Effector memory CD8-positive, alpha-beta T cell (primary cell): ENCODE measurements at regions not wholly inside any gene's neighbourhood (a gene's known extent, or its start where the extent isn't known, plus 50 kb on each side); places are given as distances from the start of the nearest gene placed in this dataset.
"Not testable (repeated sequence)": the region's sequence is repeated elsewhere in the genome, so short reads cannot be mapped to it uniquely, and the experiment has no call there.

ENCODE experiments used
- ATAC-seq: fragments of 150-1000 bp; cut with Tn5 transposase; replicated peaks from 2 replicates; pipeline ENCODE4 v1.10.0; 2021; ENCODE audit warnings: mild to moderate bottlenecking, moderate library complexity
- DNase-seq, 3 experiments: peaks; one replicate each; pipeline ENCODE4 v3.0.0; 2021
- H3K27ac Mint-ChIP-seq, 2 donors: one replicate each; pipeline ENCODE4 v1.8.0; 2022; ENCODE audit warnings: mild to moderate bottlenecking in 2 of 2, mixed read lengths in 2 of 2, moderate library complexity in 2 of 2
- H3K27me3 Mint-ChIP-seq, 2 donors: one replicate each; pipeline ENCODE4 v1.8.0; 2022; ENCODE audit warnings: mixed read lengths in 2 of 2
- H3K36me3 Mint-ChIP-seq: one replicate; pipeline ENCODE4 v1.8.0; 2022; ENCODE audit warnings: mild to moderate bottlenecking, moderate library complexity, mixed read lengths; ENCODE audit not compliant: insufficient read depth
- H3K4me1 Mint-ChIP-seq, 2 donors: one replicate each; pipeline ENCODE4 v1.8.0; 2022; ENCODE audit warnings: low read depth in 2 of 2, mixed read lengths in 2 of 2
- H3K4me3 Mint-ChIP-seq, 2 donors: one replicate each; pipeline ENCODE4 v1.8.0; 2022; ENCODE audit warnings: mild to moderate bottlenecking in 2 of 2, mixed read lengths in 2 of 2, moderate library complexity in 2 of 2
- H3K9me3 Mint-ChIP-seq, 2 donors: one replicate each; pipeline ENCODE4 v1.8.0; 2022; ENCODE audit warnings: mixed read lengths in 2 of 2

DNA sequence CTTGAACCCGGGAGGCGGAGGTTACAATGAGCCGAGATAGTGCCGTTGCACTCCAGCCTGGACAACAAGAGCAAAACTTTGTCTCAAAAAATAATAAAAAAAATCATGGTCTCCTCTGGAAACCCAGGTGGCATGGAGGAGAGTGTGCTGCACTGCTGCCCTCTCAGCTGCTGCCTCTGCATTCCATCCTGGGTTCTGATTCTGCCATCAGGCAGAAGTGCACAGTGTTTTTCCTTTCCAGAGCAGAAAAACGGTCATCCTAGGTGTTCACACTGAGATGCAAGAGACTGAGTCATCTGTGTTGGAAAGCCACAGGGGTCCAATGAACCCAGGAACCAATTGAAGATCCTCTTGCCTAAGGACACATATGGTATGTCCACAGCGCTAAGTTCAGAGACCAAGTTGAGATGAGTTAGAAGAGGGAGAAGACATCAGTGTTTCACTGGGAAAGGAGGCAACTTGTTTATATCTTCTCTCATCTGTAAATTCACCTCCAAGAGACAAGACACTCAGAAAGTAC lies 88.8 kb upstream of the DMRT1 start:
- DNase-seq (no peak), ATAC-seq (no peak)
- Mint-ChIP-seq H3K4me1 (peaks cover 19 to 29% of the 10 kb centered on the region in 2 donors), H3K9me3 (no peaks in the 10 kb centered on the region), H3K36me3 (no peaks in the 10 kb centered on the region), H3K27me3 (peaks cover 0 to 8% of the 10 kb centered on the region in 2 donors), H3K4me3 (no peak overlapping the region), H3K27ac (no peak overlapping the region)

GRCh38 chr9:753734-754133 lies 87.8 kb upstream of the DMRT1 start:
- ATAC-seq, H3K36me3 Mint-ChIP-seq: not testable (repeated sequence)

GRCh38 chr9:754150-754931 lies 87.2 kb upstream of the DMRT1 start:
- Mint-ChIP-seq H3K4me1 (peaks cover 10 to 17% of the 10 kb centered on the region in 2 donors), H3K9me3 (no peaks in the 10 kb centered on the region), H3K27ac (no peak overlapping the region), H3K36me3 (no peaks in the 10 kb centered on the region), H3K27me3 (peaks cover 0 to 8% of the 10 kb centered on the region in 2 donors), H3K4me3 (no peak overlapping the region)
- no peak for ATAC-seq
- DNase-seq, result no peak

More at GRCh38 chr9:753734-754133, 87.8 kb upstream of the DMRT1 start:
- not testable (repeated sequence) for H3K9me3 Mint-ChIP-seq, DNase-seq, H3K27ac Mint-ChIP-seq, H3K4me3 Mint-ChIP-seq, H3K27me3 Mint-ChIP-seq
- peaks cover 16 to 20% of the 10 kb centered on the region in 2 donors for H3K4me1 Mint-ChIP-seq

DNA sequence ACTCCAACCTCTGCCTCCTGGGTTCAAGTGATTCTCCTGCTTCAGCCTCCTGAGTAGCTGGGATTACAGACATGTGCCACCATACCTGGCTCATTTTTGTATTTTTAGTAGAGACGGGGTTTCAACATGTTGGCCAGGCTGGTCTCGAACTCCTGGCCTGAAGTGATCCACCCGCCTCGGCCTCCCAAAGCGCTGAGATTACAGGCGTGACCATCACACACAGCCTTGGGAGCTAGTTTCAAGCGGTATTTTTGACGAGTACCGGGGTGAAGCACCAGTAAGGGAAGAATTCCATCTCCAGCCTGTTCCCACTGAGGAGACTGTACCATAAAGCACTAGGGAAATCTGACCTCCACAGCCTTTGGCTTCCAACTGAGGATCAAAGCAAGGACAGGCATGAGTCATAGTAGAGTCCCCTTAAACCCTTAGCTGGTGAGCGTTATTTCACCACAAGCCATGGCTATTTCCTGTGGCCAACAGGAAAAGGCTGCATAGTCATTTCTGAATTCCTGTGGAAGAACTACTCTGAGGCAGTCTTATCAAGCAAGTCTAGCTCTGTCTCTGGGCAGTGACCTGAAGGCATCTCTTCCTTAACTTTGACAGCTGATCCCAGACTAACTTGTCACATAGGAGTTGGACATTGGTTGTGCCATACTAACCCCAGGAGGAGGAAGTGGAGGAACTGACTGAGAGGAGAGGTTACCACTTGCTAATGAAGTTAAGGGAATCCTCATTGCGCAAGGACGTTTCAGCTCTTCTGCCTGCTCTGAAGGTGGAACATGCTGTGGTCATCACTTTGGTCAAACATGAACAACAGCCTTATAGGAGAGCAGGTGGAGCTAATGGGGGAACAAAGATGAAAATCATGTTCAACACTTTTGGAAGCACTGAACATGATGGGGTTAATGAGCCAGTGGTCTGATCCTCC lies 85.8 kb upstream of the DMRT1 start:
- peaks cover 0 to 9% of the 10 kb centered on the region in 2 donors for H3K27me3 Mint-ChIP-seq
- H3K4me3 Mint-ChIP-seq, result no peak overlapping the region
- H3K36me3 Mint-ChIP-seq, result no peaks in the 10 kb centered on the region
- ATAC-seq (no peak), DNase-seq (no peak)
- no peak overlapping the region for H3K27ac Mint-ChIP-seq
- H3K9me3 Mint-ChIP-seq, result no peaks in the 10 kb centered on the region
- peaks cover under 1 to 4% of the 10 kb centered on the region in 2 donors for H3K4me1 Mint-ChIP-seq

GRCh38 chr9:757246-757881 lies 84.1 kb upstream of the DMRT1 start:
- H3K36me3 Mint-ChIP-seq, result no peaks in the 10 kb centered on the region
- ATAC-seq (no peak), DNase-seq (no peak)
- no peak overlapping the region for H3K27ac Mint-ChIP-seq
- H3K9me3 Mint-ChIP-seq, result no peaks in the 10 kb centered on the region
- no peak overlapping the region for H3K4me3 Mint-ChIP-seq
- peaks cover 4 to 26% of the 10 kb centered on the region in 2 donors for H3K27me3 Mint-ChIP-seq
- peaks cover 0 to 3% of the 10 kb centered on the region in 2 donors for H3K4me1 Mint-ChIP-seq

DNA sequence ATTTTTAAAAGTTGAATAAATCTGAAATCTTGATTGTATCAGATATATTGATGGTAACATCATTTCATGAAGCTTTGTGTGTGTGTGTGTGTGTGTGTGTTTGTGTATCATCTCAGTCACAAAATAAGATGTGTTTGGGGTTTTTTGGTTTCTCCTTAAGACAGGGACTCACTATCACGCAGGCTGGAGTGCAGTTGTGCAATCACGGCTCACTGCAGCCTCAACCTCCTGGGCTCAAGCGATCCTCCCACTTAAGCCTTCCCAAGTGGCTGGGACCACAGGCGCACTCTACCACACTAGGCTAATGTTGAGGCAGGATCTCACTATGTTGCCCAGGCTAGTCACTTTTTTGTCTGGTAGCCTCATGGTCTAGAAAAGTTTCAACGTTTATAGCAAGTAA lies 83.4 kb upstream of the DMRT1 start:
- H3K4me3 Mint-ChIP-seq, result no peak overlapping the region
- DNase-seq (no peak), ATAC-seq (no peak)
- H3K36me3 Mint-ChIP-seq, result no peaks in the 10 kb centered on the region
- H3K4me1 Mint-ChIP-seq, result peaks cover 0 to 3% of the 10 kb centered on the region in 2 donors
- H3K27ac Mint-ChIP-seq, result no peak overlapping the region
- H3K9me3 Mint-ChIP-seq, result no peaks in the 10 kb centered on the region
- peaks cover 5 to 30% of the 10 kb centered on the region in 2 donors for H3K27me3 Mint-ChIP-seq

DNA sequence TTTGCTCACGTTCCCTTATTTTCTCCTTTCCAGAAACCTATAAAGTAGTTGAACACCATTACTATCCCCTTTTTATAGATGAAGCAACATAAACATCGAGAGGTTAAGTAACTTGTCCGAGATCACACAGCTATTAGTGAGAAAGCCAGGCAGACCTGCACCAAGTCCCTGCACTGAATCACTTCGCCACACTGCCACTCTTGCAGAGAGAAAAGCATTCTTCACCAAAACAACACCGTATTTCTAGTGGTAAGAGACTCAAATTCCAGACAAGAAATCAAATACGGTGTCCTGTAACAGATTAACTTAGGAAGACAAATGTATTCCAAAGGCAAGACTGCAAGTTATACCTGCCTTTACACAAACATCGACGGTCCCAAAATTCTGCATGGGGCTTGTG lies 82.0 kb upstream of the DMRT1 start:
- no peak overlapping the region for H3K4me3 Mint-ChIP-seq
- peaks cover 11 to 38% of the 10 kb centered on the region in 2 donors for H3K27me3 Mint-ChIP-seq
- no peaks in the 10 kb centered on the region for H3K9me3 Mint-ChIP-seq
- H3K36me3 Mint-ChIP-seq, result no peaks in the 10 kb centered on the region
- ATAC-seq, result no peak
- no peak for DNase-seq
- peaks cover 5 to 9% of the 10 kb centered on the region in 2 donors for H3K4me1 Mint-ChIP-seq
- H3K27ac Mint-ChIP-seq, result no peak overlapping the region

- H3K4me3 Mint-ChIP-seq, result no peak overlapping the region
- no peaks in the 10 kb centered on the region for H3K36me3 Mint-ChIP-seq
- peaks cover 5 to 9% of the 10 kb centered on the region in 2 donors for H3K4me1 Mint-ChIP-seq
- H3K27me3 Mint-ChIP-seq, result peaks cover 11 to 42% of the 10 kb centered on the region in 2 donors
- H3K9me3 Mint-ChIP-seq, result no peaks in the 10 kb centered on the region
- no peak for DNase-seq
- H3K27ac Mint-ChIP-seq, result no peak overlapping the region
- no peak for ATAC-seq
Observed at GRCh38 chr9:759983-760736, 81.3 kb upstream of the DMRT1 start.

GRCh38 chr9:761176-761792 lies 80.2 kb upstream of the DMRT1 start:
- no peak for ATAC-seq
- Mint-ChIP-seq H3K27me3 (peaks cover 19 to 48% of the 10 kb centered on the region in 2 donors), H3K4me1 (peaks cover 5 to 6% of the 10 kb centered on the region in 2 donors), H3K4me3 (no peak overlapping the region), H3K27ac (no peak overlapping the region), H3K9me3 (no peaks in the 10 kb centered on the region), H3K36me3 (no peaks in the 10 kb centered on the region)
- DNase-seq, result no peak

GRCh38 chr9:761793-762560 lies 79.5 kb upstream of the DMRT1 start:
- H3K4me3 Mint-ChIP-seq, result no peak overlapping the region

DNA sequence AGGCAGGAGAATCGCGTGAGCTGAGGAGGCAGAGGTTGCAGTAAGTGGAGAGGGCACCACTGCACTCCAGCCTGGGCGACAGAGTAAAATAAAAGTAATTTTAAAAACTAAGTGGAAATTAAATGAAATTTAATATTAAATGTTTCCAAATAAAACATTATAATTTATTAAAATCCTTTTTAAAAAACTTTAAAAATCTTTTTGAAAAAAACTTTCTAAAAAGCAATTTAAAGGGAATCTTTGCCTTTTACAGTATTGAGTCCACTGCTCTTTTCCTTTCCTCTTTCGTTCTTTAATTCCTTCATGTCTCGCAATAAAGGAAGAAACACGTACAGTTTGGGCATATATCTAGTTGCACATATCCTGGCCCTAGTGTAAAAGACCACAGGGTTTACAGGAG lies 77.8 kb upstream of the DMRT1 start:
- Mint-ChIP-seq H3K36me3 (no peaks in the 10 kb centered on the region), H3K4me3 (peak overlapping the region in 1 of 2 donors; percentile 49), H3K27ac (peak overlapping the region in 1 of 2 donors; percentile 41), H3K4me1 (peaks cover 5 to 6% of the 10 kb centered on the region in 2 donors), H3K27me3 (peaks cover 31 to 60% of the 10 kb centered on the region in 2 donors), H3K9me3 (no peaks in the 10 kb centered on the region)
- DNase-seq (no peak), ATAC-seq (no peak)

More at GRCh38 chr9:761793-762560, 79.5 kb upstream of the DMRT1 start:
- no peak overlapping the region for H3K27ac Mint-ChIP-seq
- no peak for ATAC-seq
- peaks cover 19 to 46% of the 10 kb centered on the region in 2 donors for H3K27me3 Mint-ChIP-seq
- no peaks in the 10 kb centered on the region for H3K9me3 Mint-ChIP-seq
- no peak for DNase-seq
- H3K36me3 Mint-ChIP-seq, result no peaks in the 10 kb centered on the region
- H3K4me1 Mint-ChIP-seq, result peaks cover 5 to 6% of the 10 kb centered on the region in 2 donors
